ENCODE measurements at regions not wholly inside any gene's neighbourhood (a gene's known extent, or its start where the extent isn't known, plus 50 kb on each side); places are given as distances from the start of the nearest gene placed in this dataset.

GRCh38 chr3:10700821-10701220 is 115.2 kb upstream of the SLC6A11 start (continued):
- TF ChIP-seq GABPA (IDR thresholded peaks at IDR 0.05; ENCODE audit: low read depth) (no peak), NFIC (IDR thresholded peaks at IDR 0.05; ENCODE audit: borderline replicate concordance) (no peak), MEF2A (IDR thresholded peaks at IDR 0.05; ENCODE audit: borderline replicate concordance, low read depth) (no peak), TEAD4 (IDR thresholded peaks at IDR 0.05; ENCODE audit: borderline replicate concordance, insufficient read depth) (no peak), TAF1 (IDR thresholded peaks at IDR 0.05; ENCODE audit: borderline replicate concordance, low read depth, low read length) (no peak)

- H2AFZ ChIP-seq (ENCODE audit: low read depth) = no peak overlapping the region
- no peaks in the 10 kb centered on the region for H3K36me3 ChIP-seq (replicated peaks in 1 of 2; ENCODE audit: control insufficient read depth in 1 of 2, insufficient read depth in 2 of 2, low read length in 1 of 2)
- peak; percentile 88 for DNase-seq
- H3K9me2 ChIP-seq = no peaks in the 10 kb centered on the region
- WGBS (ENCODE audit: low lambda C conversion rate) = 26% methylated on average over 14 of the region's 14 CpGs
- H4K20me1 ChIP-seq (ENCODE audit: insufficient read depth) = no peaks in the 10 kb centered on the region
- peaks cover 11% of the 10 kb centered on the region; the same call in 1 of the 2 replicates for H3K27me3 ChIP-seq (ENCODE audit: insufficient read depth)
- peaks cover 0 to 8% of the 10 kb centered on the region in 2 experiments; a peak in 1 of 4 replicates for H3K4me1 ChIP-seq (ENCODE audit: control insufficient read depth in 1 of 2, insufficient read depth in 2 of 2, low read depth in 1 of 2, low read length in 1 of 2)
- ChIA-PET CTCF (interaction anchor here (0.6 to 1.9 kb wide), 5 partner anchors 11 to 359 kb away, joined by 3 to 10 read pairs (median 4); no protein-coding TSS in a partner anchor), POLR2A (no interaction called here)
- peak overlapping the region in 1 of 2 experiments; percentile 22; a peak in 1 of 4 replicates for H3K4me3 ChIP-seq (ENCODE audit: low read depth in 2 of 2, low read length in 1 of 2)
- no peaks in the 10 kb centered on the region for H3F3A ChIP-seq (replicated peaks; ENCODE audit: insufficient read depth)
- no peak overlapping the region for H3K9ac ChIP-seq
- H3K4me2 ChIP-seq = no peak overlapping the region
- no peak overlapping the region for H3K27ac ChIP-seq (ENCODE audit: low read depth in 2 of 2, low read length in 1 of 2)
- TF ChIP-seq NRF1 (IDR thresholded peaks at IDR 0.05; ENCODE audit: low read depth, low read length) (no peak), CTCF (IDR thresholded peaks at IDR 0.05) (no peak), GATA2 (CRISPR knock-in tag; IDR thresholded peaks at IDR 0.05) (no peak), POLR2AphosphoS5 (IDR thresholded peaks at IDR 0.05; ENCODE audit: low read depth, low read length) (no peak), GABPA (IDR thresholded peaks at IDR 0.05; ENCODE audit: low read depth) (no peak), ELF1 (IDR thresholded peaks at IDR 0.05) (no peak), YY1 (IDR thresholded peaks at IDR 0.05; ENCODE audit: low read depth) (no peak), USF2 (IDR thresholded peaks at IDR 0.05; ENCODE audit: borderline replicate concordance, low read depth, low read length) (no peak), ZBTB33 (IDR thresholded peaks at IDR 0.05; ENCODE audit: borderline replicate concordance, low read depth) (no peak)
- no peaks in the 10 kb centered on the region for H3K79me2 ChIP-seq (ENCODE audit: insufficient read depth)
- H3K9me3 ChIP-seq = no peaks in the 10 kb centered on the region
Observed at GRCh38 chr3:10702961-10703740, 112.9 kb upstream of the SLC6A11 start.
